K562 (cell line): ENCODE measurements at regions not wholly inside any gene's neighbourhood (a gene's known extent, or its start where the extent isn't known, plus 50 kb on each side); places are given as distances from the start of the nearest gene placed in this dataset.

Experiments used
- ATAC-seq: fragments of 200-7000 bp; cut with Tn5 transposase; 3 replicates; pipeline ENCODE4 v1.9.1; 2020; ENCODE audit warnings: moderate library complexity
- BruUV-seq: library from RNA; stranded (reverse); fragments of 400-500 nt; replicated peaks from 2 replicates; lab custom pipeline; 2021; lab: Mats Ljungman, UMichigan
- CTCF ChIA-PET: fragments of 300-600 bp; formaldehyde crosslinking; extraction: SDS; loops from one replicate; lab custom pipeline; 2021; ENCODE audit warnings: low intra/inter-chr PET ratio; lab: Yijun Ruan, JAX
- POLR2A ChIA-PET: fragments of 300-600, 350-650 bp; sonication (Branson Sonifier 250); formaldehyde crosslinking; extraction: SDS; loops from one replicate; lab custom pipeline; 2021; ENCODE audit warnings: antibody characterized with exemption, inconsistent platforms; lab: Yijun Ruan, JAX
- DNase-seq, 4 experiments: peaks; one replicate each; pipeline versions ENCODE4 v3.0.0 to v3.0.0-alpha.2; 2011 to 2018; ENCODE audit warnings: low spot score in 3 of 4, mixed read lengths in 3 of 4; ENCODE audit errors: extremely low read depth in 1 of 4
- FAIRE-seq: peaks from 2 replicates; lab custom pipeline; 2011; peaks lifted over from hg19 to GRCh38; lab: Jason Lieb, UNC
- H2AFZ ChIP-seq: 2 replicates; pipeline ENCODE4 v1.6.0; 2011; ENCODE audit warnings: low read depth, low read length, control low read depth, inconsistent platforms
- H3K27ac ChIP-seq: fragments of 200-600 bp; 3 replicates; pipeline ENCODE4 v1.8.0; 2011; ENCODE audit warnings: low read depth, mild to moderate bottlenecking, control low read depth, inconsistent platforms, low read length, moderate library complexity, mixed read lengths; ENCODE audit errors: extremely low read depth
- H3K27me3 ChIP-seq, 2 experiments: fragments of 300-600 bp in 1 of 2; 2 replicates in 1 of 2; 3 replicates in 1 of 2; pipeline versions ENCODE4 v1.6.0 to v1.8.0; 2011; ENCODE audit warnings: inconsistent platforms in 2 of 2, low read length in 2 of 2, mild to moderate bottlenecking in 1 of 2, mixed read lengths in 1 of 2, moderate library complexity in 1 of 2; ENCODE audit not compliant: control insufficient read depth in 2 of 2, insufficient read depth in 2 of 2
- H3K36me3 ChIP-seq: fragments of 300-600 bp; 3 replicates; pipeline ENCODE4 v1.8.0; 2011; ENCODE audit warnings: mild to moderate bottlenecking, low read length, inconsistent platforms; ENCODE audit not compliant: control insufficient read depth, insufficient read depth
- H3K4me1 ChIP-seq, 2 experiments: fragments of 200-600 bp in 1 of 2; replicated peaks in 1 of 2; 2 replicates in 1 of 2; 3 replicates in 1 of 2; pipeline versions ENCODE4 v1.5.1 to v1.8.0; 2011; ENCODE audit warnings: inconsistent platforms in 2 of 2, low read length in 2 of 2, mild to moderate bottlenecking in 1 of 2, mixed read lengths in 1 of 2, moderate library complexity in 1 of 2; ENCODE audit not compliant: control insufficient read depth in 2 of 2, insufficient read depth in 2 of 2
- H3K4me2 ChIP-seq: 2 replicates; pipeline ENCODE4 v1.6.1; 2011; ENCODE audit warnings: low read length, control low read depth, inconsistent platforms, mixed read lengths; ENCODE audit not compliant: insufficient read depth
- H3K4me3 ChIP-seq: fragments of 200-600 bp; sonication (generic), shearing (Covaris generic); 2 replicates; pipeline ENCODE4 v1.5.1; 2016; ENCODE audit warnings: control low read depth, inconsistent platforms
- H3K79me2 ChIP-seq: fragments of 200-600 bp; 3 replicates; pipeline ENCODE4 v1.8.0; 2011; ENCODE audit warnings: low read length, inconsistent platforms; ENCODE audit not compliant: control insufficient read depth, insufficient read depth
- H3K9ac ChIP-seq, 2 experiments: 2 replicates each; pipeline versions ENCODE4 v1.6.0 to v1.6.1; 2011; ENCODE audit warnings: low read depth in 2 of 2, low read length in 2 of 2, control low read depth in 1 of 2, inconsistent platforms in 1 of 2, mild to moderate bottlenecking in 1 of 2, mixed read lengths in 1 of 2; ENCODE audit not compliant: insufficient read depth in 1 of 2
- H3K9me1 ChIP-seq: one replicate; pipeline ENCODE4 v1.6.0; 2011; ENCODE audit warnings: inconsistent platforms, mild to moderate bottlenecking, low read length, moderate library complexity; ENCODE audit not compliant: control insufficient read depth, insufficient read depth
- H3K9me3 ChIP-seq: replicated peaks from 2 replicates; pipeline ENCODE4 v1.5.1; 2011; ENCODE audit warnings: low read depth, low read length, inconsistent platforms; ENCODE audit not compliant: control insufficient read depth, insufficient read depth
- H4K20me1 ChIP-seq: replicated peaks from 2 replicates; pipeline ENCODE4 v1.6.1; 2011; ENCODE audit warnings: low read length, inconsistent platforms, mixed read lengths; ENCODE audit not compliant: control insufficient read depth, insufficient read depth
- CEBPG ChIP-seq, 3 experiments: fragments of 200-800 bp in 1 of 3; sonication (Bioruptor generic) in 1 of 3; sonication (generic) in 1 of 3; formaldehyde crosslinking in 1 of 3; IDR thresholded peaks in 2 of 3; conservative IDR thresholded peaks in 1 of 3; 2 replicates each; pipeline versions ENCODE4 v1.6.1 to v1.8.0; 2016 to 2022; ENCODE audit warnings: missing compliant biosample characterization in 2 of 3, missing genetic modification characterization in 2 of 3, mild to moderate bottlenecking in 1 of 3, missing genetic modification reagents in 1 of 3
- CREBBP ChIP-seq: IDR thresholded peaks from one replicate; pipeline ENCODE4 v1.6.1; 2012; ENCODE audit warnings: low read depth, mild to moderate bottlenecking, control low read depth, inconsistent platforms, low read length
- ETV5 ChIP-seq: sonication (generic); formaldehyde crosslinking; IDR thresholded peaks from 2 replicates; pipeline ENCODE4 v1.4.0; 2020; ENCODE audit warnings: low read depth, mild to moderate bottlenecking, missing genetic modification reagents
- FOXK2 ChIP-seq, 2 experiments: fragments of 450-650 bp; IDR thresholded peaks in 1 of 2; conservative IDR thresholded peaks in 1 of 2; 2 replicates each; pipeline ENCODE4 v1.6.1; 2016; ENCODE audit warnings: low read depth in 2 of 2, mild to moderate bottlenecking in 1 of 2
- HMG20B ChIP-seq: fragments of 250-450 bp; sonication (Bioruptor Pico); IDR thresholded peaks from 2 replicates; pipeline ENCODE4 v1.5.0; 2021; ENCODE audit warnings: mild to moderate bottlenecking
- HNRNPH1 ChIP-seq: fragments of 200-400 bp; formaldehyde crosslinking; optimal IDR thresholded peaks from 2 replicates; pipeline ENCODE3; 2017; ENCODE audit warnings: low read depth, mild to moderate bottlenecking, low read length, moderate library complexity
- MCM5 ChIP-seq: fragments of 450-650 bp; IDR thresholded peaks from 2 replicates; pipeline ENCODE4 v1.6.1; 2016; ENCODE audit warnings: low read depth
- MEF2D ChIP-seq: conservative IDR thresholded peaks from 2 replicates; pipeline ENCODE4 v1.6.1; 2016; ENCODE audit warnings: low read depth, missing genetic modification characterization, missing compliant biosample characterization
- MYBL2 ChIP-seq, 2 experiments: fragments of 450-650 bp in 1 of 2; sonication (generic) in 1 of 2; formaldehyde crosslinking in 1 of 2; IDR thresholded peaks; 2 replicates each; pipeline versions ENCODE4 v1.6.1 to v1.8.1; 2017 to 2022; ENCODE audit warnings: borderline replicate concordance in 1 of 2, inconsistent platforms in 1 of 2, low read depth in 1 of 2, mild to moderate bottlenecking in 1 of 2, missing genetic modification reagents in 1 of 2, moderate library complexity in 1 of 2
- TEAD1 ChIP-seq, 2 experiments: fragments of 450-650 bp in 1 of 2; sonication (generic) in 1 of 2; formaldehyde crosslinking; IDR thresholded peaks; 2 replicates each; pipeline versions ENCODE4 v1.4.0 to v1.8.0; 2020 to 2022; ENCODE audit warnings: mild to moderate bottlenecking in 2 of 2, missing genetic modification reagents in 1 of 2
- XRCC5 ChIP-seq: fragments of 200-400 bp; formaldehyde crosslinking; IDR thresholded peaks from 2 replicates; pipeline ENCODE4 v1.6.1; 2017; ENCODE audit warnings: low read depth, mild to moderate bottlenecking, low read length
- ZC3H11A ChIP-seq: IDR thresholded peaks from 2 replicates; pipeline ENCODE4 v1.6.1; 2012; ENCODE audit warnings: low read depth, low read length, improper control_type of control experiment
- ZFP1 ChIP-seq: fragments of 450-650 bp; formaldehyde crosslinking; IDR thresholded peaks from 2 replicates; pipeline ENCODE4 v1.4.0; 2020; ENCODE audit warnings: mild to moderate bottlenecking, mixed read lengths
- ZNF121 ChIP-seq: sonication (generic); formaldehyde crosslinking; conservative IDR thresholded peaks from 2 replicates; pipeline ENCODE4 v1.8.0; 2022; ENCODE audit warnings: missing genetic modification reagents
- ZNF584 ChIP-seq: fragments of 200-800 bp; sonication (Bioruptor generic); IDR thresholded peaks from 2 replicates; pipeline ENCODE4 v1.6.1; 2016; ENCODE audit warnings: low read depth, mild to moderate bottlenecking, missing genetic modification characterization, missing compliant biosample characterization
- WGBS: fragments of 100-300 bp; shearing (Covaris generic); methylation state at CpG from one replicate; pipeline ENCODE4 v1.1.6; 2016; ENCODE audit warnings: low coverage, mixed read lengths; ENCODE audit not compliant: insufficient coverage; ENCODE audit errors: missing lambda C conversion rate; 5-methylcytosine and 5-hydroxymethylcytosine counted together
- in situ Hi-C: fragments of 300-500 bp; cut with MboI; formaldehyde crosslinking; loops from 4 replicates; pipeline ENCODE4 v1.15.0; 2018; ENCODE audit warnings: inconsistent platforms, mixed read lengths
- intact Hi-C: fragments of 100-400 bp; cut with micrococcal nuclease; formaldehyde crosslinking; loops from 2 replicates; pipeline ENCODE4 v1.14.2; 2022
- TF ChIP-seq, protein P1 (sequence below): sonication (generic); formaldehyde crosslinking; IDR thresholded peaks from 2 replicates; pipeline ENCODE4 v1.8.0; 2022; ENCODE audit warnings: mild to moderate bottlenecking, missing genetic modification reagents
- TF ChIP-seq, protein P2 (sequence below), 3 experiments: fragments of 200-800 bp in 1 of 3; sonication (Bioruptor generic) in 1 of 3; sonication (generic) in 1 of 3; formaldehyde crosslinking in 1 of 3; IDR thresholded peaks; 2 replicates each; pipeline versions ENCODE4 v1.6.1 to v1.8.0; 2016 to 2022; ENCODE audit warnings: mild to moderate bottlenecking in 2 of 3, missing compliant biosample characterization in 2 of 3, missing genetic modification characterization in 2 of 3, missing genetic modification reagents in 1 of 3
- TF ChIP-seq, protein P3 (sequence below): sonication (generic); IDR thresholded peaks from 2 replicates; pipeline ENCODE4 v1.6.1; 2016

DNA sequence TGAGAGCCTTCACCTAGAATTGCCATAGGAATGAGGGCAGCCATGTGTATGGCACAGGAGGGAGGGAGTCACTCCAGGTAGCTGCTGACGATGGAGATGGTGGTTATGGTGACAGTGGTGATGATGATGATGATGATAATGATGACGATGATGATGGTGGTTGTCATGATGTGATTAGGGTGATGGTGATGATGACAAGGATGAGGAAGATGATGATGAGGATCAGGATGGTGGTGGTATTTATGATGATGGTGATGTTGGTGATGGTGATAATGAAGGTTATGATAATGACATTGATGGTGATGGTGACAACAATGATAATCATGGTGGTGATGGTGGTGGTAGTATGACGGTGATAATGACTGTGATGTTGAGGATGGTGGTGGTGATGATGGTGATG, 1130.5 kb downstream of the BRD1 start:
- Histone ChIP-seq H3K36me3 (no peaks in the 10 kb centered on the region), H3K27me3 (no peaks in the 10 kb centered on the region; a peak in 2 of 5 replicates), H3K9me3 (no peaks in the 10 kb centered on the region), H3K9me1 (no peaks in the 10 kb centered on the region), H3K9ac (no peak overlapping the region), H3K4me1 (no peaks in the 10 kb centered on the region), H3K4me2 (no peak overlapping the region), H2AFZ (no peak overlapping the region), H4K20me1 (no peaks in the 10 kb centered on the region; the same call in 1 of the 2 replicates), H3K79me2 (no peaks in the 10 kb centered on the region), H3K27ac (no peak overlapping the region), H3K4me3 (no peak overlapping the region)
- FAIRE-seq (no peak), ATAC-seq (no peak), DNase-seq (no peak)
- in situ Hi-C loops = no loop called here
- POLR2A ChIA-PET = no interaction called here
- BruUV-seq = no TSS peak
- WGBS = 0% methylated on average over 3 of the region's 3 CpGs
- CTCF ChIA-PET = no interaction called here
- intact Hi-C loops = no loop called here
- TF ChIP-seq HNRNPH1 (no peak), MYBL2 (IDR thresholded peaks at IDR 0.05; ENCODE audit: low read depth) (no peak), MYBL2 (CRISPR knock-in tag; IDR thresholded peaks at IDR 0.05; ENCODE audit: borderline replicate concordance) (no peak), MEF2D (tag) (no peak), ZFP1 (no peak), XRCC5 (no peak), CEBPG (CRISPR knock-in tag; IDR thresholded peaks at IDR 0.05) (no peak), CEBPG (tag; conservative IDR thresholded peaks at IDR 0.05 in 1 of 2, IDR thresholded peaks at IDR 0.05 in 1 of 2) (no peak), FOXK2 (conservative IDR thresholded peaks at IDR 0.05 in 1 of 2, IDR thresholded peaks at IDR 0.05 in 1 of 2; ENCODE audit: low read depth in 2 of 2) (no peak), ZNF121 (CRISPR knock-in tag) (no peak), TEAD1 (CRISPR knock-in tag; IDR thresholded peaks at IDR 0.05) (no peak), HMG20B (CRISPR knock-in tag) (no peak), ZNF584 (CRISPR knock-in tag) (no peak), MCM5 (no peak), ETV5 (CRISPR knock-in tag) (no peak), ZC3H11A (no peak), CREBBP (no peak)
- TF ChIP-seq, protein P1, sequence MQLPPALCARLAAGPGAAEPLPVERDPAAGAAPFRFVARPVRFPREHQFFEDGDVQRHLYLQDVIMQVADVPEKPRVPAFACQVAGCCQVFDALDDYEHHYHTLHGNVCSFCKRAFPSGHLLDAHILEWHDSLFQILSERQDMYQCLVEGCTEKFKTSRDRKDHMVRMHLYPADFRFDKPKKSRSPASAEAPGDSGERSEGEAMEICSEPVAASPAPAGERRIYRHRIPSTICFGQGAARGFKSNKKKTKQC (CRISPR knock-in tag) = no peak
- TF ChIP-seq, protein P2, sequence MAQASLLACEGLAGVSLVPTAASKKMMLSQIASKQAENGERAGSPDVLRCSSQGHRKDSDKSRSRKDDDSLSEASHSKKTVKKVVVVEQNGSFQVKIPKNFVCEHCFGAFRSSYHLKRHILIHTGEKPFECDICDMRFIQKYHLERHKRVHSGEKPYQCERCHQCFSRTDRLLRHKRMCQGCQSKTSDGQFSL (CRISPR knock-in tag; IDR thresholded peaks at IDR 0.05) = no peak
- TF ChIP-seq, protein P2 (tag; IDR thresholded peaks at IDR 0.05) = no peak
- TF ChIP-seq, protein P3, sequence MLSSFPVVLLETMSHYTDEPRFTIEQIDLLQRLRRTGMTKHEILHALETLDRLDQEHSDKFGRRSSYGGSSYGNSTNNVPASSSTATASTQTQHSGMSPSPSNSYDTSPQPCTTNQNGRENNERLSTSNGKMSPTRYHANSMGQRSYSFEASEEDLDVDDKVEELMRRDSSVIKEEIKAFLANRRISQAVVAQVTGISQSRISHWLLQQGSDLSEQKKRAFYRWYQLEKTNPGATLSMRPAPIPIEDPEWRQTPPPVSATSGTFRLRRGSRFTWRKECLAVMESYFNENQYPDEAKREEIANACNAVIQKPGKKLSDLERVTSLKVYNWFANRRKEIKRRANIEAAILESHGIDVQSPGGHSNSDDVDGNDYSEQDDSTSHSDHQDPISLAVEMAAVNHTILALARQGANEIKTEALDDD = no peak
